ENCODE measurements at regions not wholly inside any gene's neighbourhood (a gene's known extent, or its start where the extent isn't known, plus 50 kb on each side); places are given as distances from the start of the nearest gene placed in this dataset.

DNA sequence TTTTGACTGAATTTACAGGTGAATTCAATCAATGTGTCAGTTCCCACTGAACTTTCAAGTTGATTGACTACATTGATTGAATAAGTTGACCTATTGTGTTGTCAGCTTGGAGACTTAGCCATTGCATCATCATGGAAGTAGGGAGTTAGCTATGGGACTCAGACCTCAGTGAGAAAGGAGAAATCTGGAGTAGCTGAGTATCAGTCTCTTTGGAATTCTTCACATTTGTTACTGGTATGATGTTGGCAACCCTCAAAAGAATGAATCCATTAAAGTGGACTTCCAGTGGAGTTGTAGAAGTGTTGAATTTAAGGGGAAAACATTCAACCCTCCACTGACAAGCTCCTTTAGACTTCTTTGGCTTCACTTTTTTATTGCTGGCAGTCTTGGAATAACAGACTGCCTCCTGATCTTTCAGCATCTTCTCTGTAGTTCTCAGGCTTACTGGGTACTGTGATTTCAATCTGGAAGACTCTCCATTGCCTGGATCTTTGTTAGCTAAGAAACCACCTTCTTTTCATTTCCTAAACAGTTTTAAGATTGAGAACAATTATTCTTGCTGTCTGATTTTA is 160.3 kb upstream of the NRP1 start:
- TF ChIP-seq REST (IDR thresholded peaks at IDR 0.05; ENCODE audit: insufficient read depth in 1 of 2, low read depth in 2 of 2, low read length in 2 of 2) (no peak), SIN3A (IDR thresholded peaks at IDR 0.05; ENCODE audit: borderline replicate concordance, insufficient read depth, low read length) (no peak)

Measured in PFSK-1 (cell line).